Retinal pigment epithelial cell (primary cell): ENCODE measurements at regions not wholly inside any gene's neighbourhood (a gene's known extent, or its start where the extent isn't known, plus 50 kb on each side); places are given as distances from the start of the nearest gene placed in this dataset.

Source experiments
- DNase-seq: peaks from one replicate; pipeline ENCODE4 v3.0.0-alpha.2; 2010; ENCODE audit warnings: low read depth
- H3K4me3 ChIP-seq: 2 replicates; pipeline ENCODE4 v1.5.1; 2011; ENCODE audit warnings: mild to moderate bottlenecking, low read length, control low read depth, moderate library complexity
- TF ChIP-seq, protein P1 (sequence below): conservative IDR thresholded peaks from 2 replicates; pipeline ENCODE4 v1.5.1; 2011; ENCODE audit warnings: low read depth, low read length, control low read depth, inconsistent platforms

DNA sequence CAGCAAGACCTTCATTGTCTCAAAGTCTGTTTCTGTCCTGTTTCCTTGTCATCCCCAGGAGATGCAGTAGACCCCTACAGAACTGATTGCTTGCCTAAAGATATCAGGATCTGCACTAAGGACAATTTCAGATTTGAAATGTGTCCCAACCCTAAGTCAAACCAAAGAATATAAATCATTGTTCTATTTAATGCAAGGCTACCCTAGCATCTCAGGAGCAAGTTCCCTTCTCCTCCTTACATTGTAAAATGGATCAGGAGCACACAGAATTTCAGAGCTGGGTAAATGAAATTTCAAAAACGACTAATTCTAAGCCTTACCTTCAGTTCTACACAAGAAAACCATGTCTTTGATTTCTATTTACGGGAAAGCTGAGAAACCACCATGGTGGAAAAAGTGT, 360.9 kb upstream of the KCNH8 start:
- TF ChIP-seq, protein P1, sequence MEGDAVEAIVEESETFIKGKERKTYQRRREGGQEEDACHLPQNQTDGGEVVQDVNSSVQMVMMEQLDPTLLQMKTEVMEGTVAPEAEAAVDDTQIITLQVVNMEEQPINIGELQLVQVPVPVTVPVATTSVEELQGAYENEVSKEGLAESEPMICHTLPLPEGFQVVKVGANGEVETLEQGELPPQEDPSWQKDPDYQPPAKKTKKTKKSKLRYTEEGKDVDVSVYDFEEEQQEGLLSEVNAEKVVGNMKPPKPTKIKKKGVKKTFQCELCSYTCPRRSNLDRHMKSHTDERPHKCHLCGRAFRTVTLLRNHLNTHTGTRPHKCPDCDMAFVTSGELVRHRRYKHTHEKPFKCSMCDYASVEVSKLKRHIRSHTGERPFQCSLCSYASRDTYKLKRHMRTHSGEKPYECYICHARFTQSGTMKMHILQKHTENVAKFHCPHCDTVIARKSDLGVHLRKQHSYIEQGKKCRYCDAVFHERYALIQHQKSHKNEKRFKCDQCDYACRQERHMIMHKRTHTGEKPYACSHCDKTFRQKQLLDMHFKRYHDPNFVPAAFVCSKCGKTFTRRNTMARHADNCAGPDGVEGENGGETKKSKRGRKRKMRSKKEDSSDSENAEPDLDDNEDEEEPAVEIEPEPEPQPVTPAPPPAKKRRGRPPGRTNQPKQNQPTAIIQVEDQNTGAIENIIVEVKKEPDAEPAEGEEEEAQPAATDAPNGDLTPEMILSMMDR = no peak
- H3K4me3 ChIP-seq = no peak overlapping the region
- no peak for DNase-seq

DNA sequence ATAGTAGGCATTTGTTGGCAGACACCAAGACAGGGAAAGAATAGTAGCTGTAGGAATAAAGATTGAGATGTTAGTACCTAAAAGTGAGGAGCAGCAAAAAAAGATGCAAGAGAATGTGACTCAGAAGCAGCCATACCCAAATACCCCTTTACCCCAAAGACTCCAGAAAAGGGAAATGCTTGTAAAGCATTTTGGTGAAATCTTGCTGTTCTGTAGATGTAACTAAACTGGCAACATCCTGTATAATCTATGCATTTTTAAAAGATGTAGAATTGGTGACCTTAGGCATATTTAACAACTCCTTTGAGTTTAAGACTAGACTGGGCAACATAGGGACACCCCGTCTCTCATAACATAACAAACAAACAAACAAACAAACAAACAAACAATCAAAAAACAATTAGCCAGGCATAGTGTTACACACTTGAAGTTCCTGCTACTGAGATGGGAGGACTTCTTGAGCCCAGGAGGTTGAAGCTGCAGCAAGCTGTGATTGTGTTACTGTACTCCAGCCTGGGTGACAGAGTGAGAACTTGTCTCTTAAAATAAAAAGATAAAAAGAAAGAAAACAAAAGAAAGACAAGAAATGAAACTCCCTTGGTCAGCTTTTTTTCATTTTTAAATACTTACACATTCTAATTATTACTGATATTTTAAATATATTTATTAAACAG, 361.5 kb upstream of the KCNH8 start:
- no peak for DNase-seq
- TF ChIP-seq, protein P1 = no peak

DNA sequence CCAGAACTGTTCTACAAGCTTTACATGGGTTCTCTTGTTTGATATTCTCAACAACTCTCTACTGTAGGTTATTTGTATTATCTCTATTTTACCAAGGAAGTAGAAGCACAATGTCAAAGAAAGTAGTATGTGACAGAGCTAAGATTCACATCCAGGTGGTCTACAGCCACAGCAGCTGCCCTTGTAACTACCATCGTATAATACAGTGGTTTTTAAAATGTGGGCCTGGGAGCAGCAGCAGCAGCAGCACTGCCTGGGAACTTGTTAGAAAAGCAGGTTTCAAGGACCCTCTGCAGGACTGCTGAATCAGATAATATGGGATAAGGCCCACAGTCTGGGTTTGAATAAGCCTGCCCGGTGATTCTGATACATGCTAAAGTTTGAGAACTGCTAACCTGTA, 357.1 kb upstream of the SATB1 start:
- H3K4me3 ChIP-seq = no peak overlapping the region

More for the DNA sequence above, 361.5 kb upstream of the KCNH8 start:
- H3K4me3 ChIP-seq = no peak overlapping the region

DNA sequence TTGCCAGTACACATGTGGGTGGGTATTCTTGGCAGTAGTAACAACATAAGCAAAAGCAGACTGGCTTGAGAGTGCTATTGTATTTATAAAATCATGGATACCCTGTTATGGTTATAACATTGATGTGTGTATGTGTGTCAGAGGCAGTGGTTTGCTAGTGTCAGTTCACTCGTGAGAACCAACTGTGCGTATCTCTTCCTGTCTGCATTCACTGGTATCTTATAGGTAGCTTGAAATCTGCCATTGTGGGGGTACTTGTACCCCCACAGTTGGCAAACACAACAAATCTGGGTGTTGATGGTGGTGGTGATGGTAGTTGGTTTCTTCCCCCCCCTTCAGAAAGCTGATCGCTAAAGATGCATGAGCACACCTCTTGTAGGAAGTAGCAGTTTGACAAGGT, 355.8 kb upstream of the SATB1 start:
- TF ChIP-seq, protein P1 = no peak
- no peak for DNase-seq
- H3K4me3 ChIP-seq = no peak overlapping the region

More for the DNA sequence above, 357.1 kb upstream of the SATB1 start:
- TF ChIP-seq, protein P1 = no peak
- no peak for DNase-seq

DNA sequence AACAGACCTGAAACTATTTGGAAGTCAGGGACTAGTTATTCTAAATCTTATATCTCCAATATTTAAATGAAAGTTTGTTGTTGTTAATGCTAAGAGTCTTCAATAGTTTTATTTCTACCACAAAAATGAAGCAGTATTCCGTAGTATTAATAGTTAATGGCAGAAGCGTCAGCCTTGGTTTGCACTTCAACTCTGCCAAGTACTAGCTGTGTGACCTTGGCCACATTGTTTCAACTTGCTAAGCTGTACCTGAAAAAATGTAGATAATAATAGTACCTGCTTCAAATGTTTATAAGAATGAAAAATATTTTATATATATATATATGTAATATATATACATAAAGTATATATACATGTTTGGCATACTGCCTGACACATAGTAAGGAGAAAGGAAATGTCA, 354.6 kb upstream of the SATB1 start:
- TF ChIP-seq, protein P1 = no peak
- no peak overlapping the region for H3K4me3 ChIP-seq
- DNase-seq = no peak

DNA sequence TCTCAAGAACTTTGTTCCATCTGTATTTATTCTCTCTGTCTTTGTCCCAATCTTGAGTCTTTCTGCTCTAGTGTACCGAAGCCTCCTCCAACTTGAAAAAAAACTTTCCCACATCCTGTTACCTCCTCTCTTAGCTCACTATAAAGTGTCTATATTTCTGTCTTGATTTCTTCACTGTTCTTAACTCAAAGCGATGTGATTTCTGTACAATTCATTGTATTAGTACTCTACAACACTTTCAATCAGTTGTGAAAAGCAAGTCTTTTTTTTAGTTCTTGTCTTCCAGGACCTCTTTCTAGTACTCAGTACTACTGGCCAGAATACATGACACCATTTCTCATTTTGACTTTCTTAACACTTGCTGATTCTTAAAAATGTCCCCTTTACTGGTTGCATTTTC, 353.5 kb upstream of the SATB1 start:
- no peak overlapping the region for H3K4me3 ChIP-seq
- no peak for DNase-seq
- TF ChIP-seq, protein P1 = no peak

DNA sequence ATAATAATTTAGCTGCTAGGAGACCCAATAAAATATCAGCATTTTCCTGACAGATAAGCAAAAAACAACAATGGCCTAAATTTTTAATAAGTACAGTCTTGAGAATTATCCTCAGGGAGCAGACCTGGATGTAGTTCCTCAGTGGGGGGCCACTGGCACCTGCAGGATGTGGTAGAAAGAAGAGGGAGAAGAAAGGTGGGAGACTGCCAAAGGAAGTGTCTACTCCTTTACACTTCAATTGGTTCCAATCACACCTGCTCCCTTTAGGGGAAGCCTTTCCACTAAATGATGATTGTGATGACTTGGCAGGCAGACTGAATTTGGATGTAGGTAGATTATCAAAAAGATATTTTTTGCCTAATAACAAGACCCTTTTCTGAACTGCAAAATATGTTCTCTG, 353.0 kb upstream of the SATB1 start:
- no peak overlapping the region for H3K4me3 ChIP-seq
- TF ChIP-seq, protein P1 = no peak
- DNase-seq = no peak
